ENCODE measurements at regions not wholly inside any gene's neighbourhood (a gene's known extent, or its start where the extent isn't known, plus 50 kb on each side); places are given as distances from the start of the nearest gene placed in this dataset.

DNA sequence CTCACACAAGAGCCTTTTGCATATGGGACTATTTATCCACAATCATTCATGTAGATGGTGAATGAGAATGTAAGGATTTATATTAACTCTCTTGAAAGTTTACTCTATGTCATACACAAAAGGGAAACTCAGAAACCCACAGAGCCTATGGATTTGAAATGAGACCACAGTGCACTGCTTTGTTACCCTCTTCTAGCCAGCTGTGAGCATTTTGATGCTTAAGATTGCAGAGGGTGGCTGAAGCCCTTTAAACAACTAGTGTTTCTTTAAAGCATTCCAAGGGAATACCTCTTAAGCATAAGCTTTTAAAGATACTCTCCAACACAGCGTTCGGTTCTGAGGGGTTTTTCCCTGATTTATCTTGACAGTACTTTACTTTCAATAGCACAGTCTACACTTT is 113.9 kb downstream of the NKX6-1 start:
- TF ChIP-seq EZH2phosphoT487 (IDR thresholded peaks at IDR 0.05; ENCODE audit: low read depth) = no peak
- TF ChIP-seq, protein P1, sequence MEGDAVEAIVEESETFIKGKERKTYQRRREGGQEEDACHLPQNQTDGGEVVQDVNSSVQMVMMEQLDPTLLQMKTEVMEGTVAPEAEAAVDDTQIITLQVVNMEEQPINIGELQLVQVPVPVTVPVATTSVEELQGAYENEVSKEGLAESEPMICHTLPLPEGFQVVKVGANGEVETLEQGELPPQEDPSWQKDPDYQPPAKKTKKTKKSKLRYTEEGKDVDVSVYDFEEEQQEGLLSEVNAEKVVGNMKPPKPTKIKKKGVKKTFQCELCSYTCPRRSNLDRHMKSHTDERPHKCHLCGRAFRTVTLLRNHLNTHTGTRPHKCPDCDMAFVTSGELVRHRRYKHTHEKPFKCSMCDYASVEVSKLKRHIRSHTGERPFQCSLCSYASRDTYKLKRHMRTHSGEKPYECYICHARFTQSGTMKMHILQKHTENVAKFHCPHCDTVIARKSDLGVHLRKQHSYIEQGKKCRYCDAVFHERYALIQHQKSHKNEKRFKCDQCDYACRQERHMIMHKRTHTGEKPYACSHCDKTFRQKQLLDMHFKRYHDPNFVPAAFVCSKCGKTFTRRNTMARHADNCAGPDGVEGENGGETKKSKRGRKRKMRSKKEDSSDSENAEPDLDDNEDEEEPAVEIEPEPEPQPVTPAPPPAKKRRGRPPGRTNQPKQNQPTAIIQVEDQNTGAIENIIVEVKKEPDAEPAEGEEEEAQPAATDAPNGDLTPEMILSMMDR (IDR thresholded peaks at IDR 0.05; ENCODE audit: low read depth, low read length) = no peak

Measured in OCI-LY3 (cell line).